Liver (tissue), 7 donors: ENCODE measurements at regions not wholly inside any gene's neighbourhood (a gene's known extent, or its start where the extent isn't known, plus 50 kb on each side); places are given as distances from the start of the nearest gene placed in this dataset.

Experiments used
- DNase-seq: peaks from one replicate; pipeline ENCODE4 v3.0.0-alpha.2; 2017; ENCODE audit warnings: low spot score
- H3K27ac ChIP-seq, 2 donors: one replicate each; pipeline ENCODE4 v1.7.0; 2013; ENCODE audit warnings: inconsistent platforms in 2 of 2, low read length in 2 of 2, control low read depth in 1 of 2, low read depth in 1 of 2, mild to moderate bottlenecking in 1 of 2
- H3K27me3 ChIP-seq, 4 donors: one replicate each; pipeline versions ENCODE4 v1.6.1 to v1.7.0; 2013; ENCODE audit warnings: low read length in 3 of 4, inconsistent platforms in 1 of 4, mild to moderate bottlenecking in 1 of 4, moderate library complexity in 1 of 4; ENCODE audit not compliant: control insufficient read depth in 4 of 4, insufficient read depth in 4 of 4
- H3K36me3 ChIP-seq, 4 donors: one replicate each; pipeline versions ENCODE4 v1.6.1 to v1.7.0; 2013; ENCODE audit warnings: low read length in 3 of 4, mild to moderate bottlenecking in 3 of 4, low read depth in 1 of 4, moderate library complexity in 1 of 4; ENCODE audit not compliant: control insufficient read depth in 4 of 4, insufficient read depth in 3 of 4
- H3K4me1 ChIP-seq, 4 donors: one replicate each; pipeline versions ENCODE4 v1.6.1 to v1.7.0; 2013; ENCODE audit warnings: low read length in 3 of 4, mild to moderate bottlenecking in 3 of 4, moderate library complexity in 1 of 4; ENCODE audit not compliant: control insufficient read depth in 4 of 4, insufficient read depth in 4 of 4
- H3K4me3 ChIP-seq, 3 donors: one replicate each; pipeline versions ENCODE4 v1.6.1 to v1.7.0; 2013; ENCODE audit warnings: low read length in 3 of 3, control low read depth in 1 of 3, low read depth in 1 of 3, mild to moderate bottlenecking in 1 of 3
- H3K9ac ChIP-seq, 2 donors: one replicate each; pipeline ENCODE4 v1.7.0; 2013; ENCODE audit warnings: low read length in 2 of 2, mild to moderate bottlenecking in 2 of 2, moderate library complexity in 2 of 2, control low read depth in 1 of 2, low read depth in 1 of 2
- H3K9me3 ChIP-seq, 4 donors: one replicate each; pipeline versions ENCODE4 v1.6.1 to v1.7.0; 2013; ENCODE audit warnings: low read length in 3 of 4; ENCODE audit not compliant: control insufficient read depth in 4 of 4
- EGR1 ChIP-seq, 2 donors: IDR thresholded peaks; 2 replicates each; pipeline ENCODE4 v1.6.1; 2016 to 2018; ENCODE audit warnings: antibody characterized with exemption in 2 of 2, low read depth in 2 of 2
- FOXA1 ChIP-seq: IDR thresholded peaks from 2 replicates; pipeline ENCODE4 v1.6.1; 2016; ENCODE audit warnings: antibody characterized with exemption
- FOXA2 ChIP-seq: IDR thresholded peaks from 2 replicates; pipeline ENCODE4 v1.6.1; 2016; ENCODE audit warnings: antibody characterized with exemption
- GABPA ChIP-seq, 2 donors: IDR thresholded peaks in 1 of 2; conservative IDR thresholded peaks in 1 of 2; 2 replicates each; pipeline ENCODE4 v1.6.1; 2016; ENCODE audit warnings: antibody characterized with exemption in 2 of 2, mild to moderate bottlenecking in 1 of 2, moderate library complexity in 1 of 2
- HNF4G ChIP-seq: IDR thresholded peaks from 2 replicates; pipeline ENCODE4 v1.6.1; 2016; ENCODE audit warnings: antibody characterized with exemption
- MAX ChIP-seq: IDR thresholded peaks from 2 replicates; pipeline ENCODE4 v1.6.1; 2016; ENCODE audit warnings: antibody characterized with exemption
- NR2F2 ChIP-seq: IDR thresholded peaks from 2 replicates; pipeline ENCODE4 v1.6.1; 2016; ENCODE audit warnings: antibody characterized with exemption
- RAD21 ChIP-seq, 2 donors: IDR thresholded peaks; 2 replicates each; pipeline ENCODE4 v1.6.1; 2016; ENCODE audit warnings: antibody characterized with exemption in 2 of 2, mild to moderate bottlenecking in 2 of 2
- RXRA ChIP-seq, 2 donors: IDR thresholded peaks; 2 replicates each; pipeline ENCODE4 v1.6.1; 2017 to 2018; ENCODE audit warnings: antibody characterized with exemption in 2 of 2, mild to moderate bottlenecking in 1 of 2
- SP1 ChIP-seq: IDR thresholded peaks from 2 replicates; pipeline ENCODE4 v1.6.1; 2018; ENCODE audit warnings: antibody characterized with exemption, mild to moderate bottlenecking
- YY1 ChIP-seq: IDR thresholded peaks from 2 replicates; pipeline ENCODE4 v1.6.1; 2016; ENCODE audit warnings: antibody characterized with exemption, mild to moderate bottlenecking
- WGBS: extraction: QIAGEN DNeasy Blood & Tissue Kit; methylation state at CpG from one replicate; pipeline ENCODE4 v1.1.7; 2013; 5-methylcytosine and 5-hydroxymethylcytosine counted together
- TF ChIP-seq, protein P1 (sequence below): IDR thresholded peaks from 2 replicates; pipeline ENCODE4 v1.6.1; 2016; ENCODE audit warnings: antibody characterized with exemption, mild to moderate bottlenecking
- TF ChIP-seq, protein P2 (sequence below): IDR thresholded peaks from 2 replicates; pipeline ENCODE4 v1.6.1; 2016; ENCODE audit warnings: antibody characterized with exemption
- TF ChIP-seq, protein P3 (sequence below): IDR thresholded peaks from 2 replicates; pipeline ENCODE4 v1.6.1; 2016; ENCODE audit warnings: antibody characterized with exemption
- donor health status: healthy.
- donor health status: healthy.
- donor health status: healthy.
- donor health status: healthy.

- Histone ChIP-seq H3K36me3 (no peaks in the 10 kb centered on the region), H3K27ac (no peak overlapping the region), H3K9ac (no peak overlapping the region), H3K4me3 (no peak overlapping the region), H3K4me1 (no peaks in the 10 kb centered on the region), H3K27me3 (no peaks in the 10 kb centered on the region), H3K9me3 (no peaks in the 10 kb centered on the region)
- 77% methylated on average over 14 of the region's 14 CpGs for WGBS
- no peak for DNase-seq
- TF ChIP-seq, protein P1, sequence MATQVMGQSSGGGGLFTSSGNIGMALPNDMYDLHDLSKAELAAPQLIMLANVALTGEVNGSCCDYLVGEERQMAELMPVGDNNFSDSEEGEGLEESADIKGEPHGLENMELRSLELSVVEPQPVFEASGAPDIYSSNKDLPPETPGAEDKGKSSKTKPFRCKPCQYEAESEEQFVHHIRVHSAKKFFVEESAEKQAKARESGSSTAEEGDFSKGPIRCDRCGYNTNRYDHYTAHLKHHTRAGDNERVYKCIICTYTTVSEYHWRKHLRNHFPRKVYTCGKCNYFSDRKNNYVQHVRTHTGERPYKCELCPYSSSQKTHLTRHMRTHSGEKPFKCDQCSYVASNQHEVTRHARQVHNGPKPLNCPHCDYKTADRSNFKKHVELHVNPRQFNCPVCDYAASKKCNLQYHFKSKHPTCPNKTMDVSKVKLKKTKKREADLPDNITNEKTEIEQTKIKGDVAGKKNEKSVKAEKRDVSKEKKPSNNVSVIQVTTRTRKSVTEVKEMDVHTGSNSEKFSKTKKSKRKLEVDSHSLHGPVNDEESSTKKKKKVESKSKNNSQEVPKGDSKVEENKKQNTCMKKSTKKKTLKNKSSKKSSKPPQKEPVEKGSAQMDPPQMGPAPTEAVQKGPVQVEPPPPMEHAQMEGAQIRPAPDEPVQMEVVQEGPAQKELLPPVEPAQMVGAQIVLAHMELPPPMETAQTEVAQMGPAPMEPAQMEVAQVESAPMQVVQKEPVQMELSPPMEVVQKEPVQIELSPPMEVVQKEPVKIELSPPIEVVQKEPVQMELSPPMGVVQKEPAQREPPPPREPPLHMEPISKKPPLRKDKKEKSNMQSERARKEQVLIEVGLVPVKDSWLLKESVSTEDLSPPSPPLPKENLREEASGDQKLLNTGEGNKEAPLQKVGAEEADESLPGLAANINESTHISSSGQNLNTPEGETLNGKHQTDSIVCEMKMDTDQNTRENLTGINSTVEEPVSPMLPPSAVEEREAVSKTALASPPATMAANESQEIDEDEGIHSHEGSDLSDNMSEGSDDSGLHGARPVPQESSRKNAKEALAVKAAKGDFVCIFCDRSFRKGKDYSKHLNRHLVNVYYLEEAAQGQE = no peak
- TF ChIP-seq RAD21 (IDR thresholded peaks at IDR 0.05) = no peak
Measured at GRCh38 chr22:48453751-48454485, 1373.8 kb downstream of the BRD1 start.

- Histone ChIP-seq H3K36me3 (no peaks in the 10 kb centered on the region), H3K27me3 (no peaks in the 10 kb centered on the region), H3K9me3 (no peaks in the 10 kb centered on the region), H3K4me3 (no peak overlapping the region), H3K27ac (no peak overlapping the region), H3K9ac (no peak overlapping the region), H3K4me1 (no peaks in the 10 kb centered on the region)
- TF ChIP-seq, protein P2, sequence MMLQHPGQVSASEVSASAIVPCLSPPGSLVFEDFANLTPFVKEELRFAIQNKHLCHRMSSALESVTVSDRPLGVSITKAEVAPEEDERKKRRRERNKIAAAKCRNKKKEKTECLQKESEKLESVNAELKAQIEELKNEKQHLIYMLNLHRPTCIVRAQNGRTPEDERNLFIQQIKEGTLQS = no peak
- no peak for TF ChIP-seq SP1
- TF ChIP-seq, protein P3, sequence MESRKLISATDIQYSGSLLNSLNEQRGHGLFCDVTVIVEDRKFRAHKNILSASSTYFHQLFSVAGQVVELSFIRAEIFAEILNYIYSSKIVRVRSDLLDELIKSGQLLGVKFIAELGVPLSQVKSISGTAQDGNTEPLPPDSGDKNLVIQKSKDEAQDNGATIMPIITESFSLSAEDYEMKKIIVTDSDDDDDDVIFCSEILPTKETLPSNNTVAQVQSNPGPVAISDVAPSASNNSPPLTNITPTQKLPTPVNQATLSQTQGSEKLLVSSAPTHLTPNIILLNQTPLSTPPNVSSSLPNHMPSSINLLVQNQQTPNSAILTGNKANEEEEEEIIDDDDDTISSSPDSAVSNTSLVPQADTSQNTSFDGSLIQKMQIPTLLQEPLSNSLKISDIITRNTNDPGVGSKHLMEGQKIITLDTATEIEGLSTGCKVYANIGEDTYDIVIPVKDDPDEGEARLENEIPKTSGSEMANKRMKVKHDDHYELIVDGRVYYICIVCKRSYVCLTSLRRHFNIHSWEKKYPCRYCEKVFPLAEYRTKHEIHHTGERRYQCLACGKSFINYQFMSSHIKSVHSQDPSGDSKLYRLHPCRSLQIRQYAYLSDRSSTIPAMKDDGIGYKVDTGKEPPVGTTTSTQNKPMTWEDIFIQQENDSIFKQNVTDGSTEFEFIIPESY = no peak
- no peak for TF ChIP-seq FOXA1
- TF ChIP-seq NR2F2 = no peak
- no peak for TF ChIP-seq EGR1 (IDR thresholded peaks at IDR 0.05; ENCODE audit: low read depth in 2 of 2)
- no peak for TF ChIP-seq GABPA (IDR thresholded peaks at IDR 0.05 in 1 of 2, conservative IDR thresholded peaks at IDR 0.05 in 1 of 2)
- no peak for TF ChIP-seq RXRA (IDR thresholded peaks at IDR 0.05)
- TF ChIP-seq, protein P1 = no peak
- no peak for TF ChIP-seq YY1
- TF ChIP-seq FOXA2 = no peak
- no peak for TF ChIP-seq HNF4G
- no peak for TF ChIP-seq MAX
- no peak for TF ChIP-seq RAD21 (IDR thresholded peaks at IDR 0.05)
- 85% methylated on average over 7 of the region's 7 CpGs for WGBS
- DNase-seq = no peak
Measured at GRCh38 chr22:48453171-48453570, 1374.5 kb downstream of the BRD1 start.
